Sigmoid colon (tissue), 6 donors: ENCODE measurements at regions not wholly inside any gene's neighbourhood (a gene's known extent, or its start where the extent isn't known, plus 50 kb on each side); places are given as distances from the start of the nearest gene placed in this dataset.

Experiments
- DNase-seq: peaks from one replicate; pipeline ENCODE4 v3.0.0-alpha.2; 2019
- H3K27ac ChIP-seq, 4 donors: fragments of 200-600 bp; sonication (generic); one replicate each; pipeline ENCODE4 v1.5.1; 2016 to 2019; ENCODE audit warnings: mild to moderate bottlenecking in 1 of 4
- H3K27me3 ChIP-seq, 3 donors: fragments of 200-600 bp; sonication (generic); one replicate each; pipeline ENCODE4 v1.5.1; 2019; ENCODE audit warnings: mild to moderate bottlenecking in 1 of 3
- H3K36me3 ChIP-seq, 4 donors: fragments of 200-600 bp; sonication (generic); one replicate each; pipeline ENCODE4 v1.5.1; 2016 to 2019
- H3K4me1 ChIP-seq, 4 donors: fragments of 200-600 bp; sonication (generic); one replicate each; pipeline ENCODE4 v1.5.1; 2017 to 2019
- H3K4me3 ChIP-seq, 4 donors: fragments of 200-600 bp; sonication (generic); one replicate each; pipeline ENCODE4 v1.5.1; 2017 to 2019; ENCODE audit warnings: mild to moderate bottlenecking in 2 of 4, moderate library complexity in 1 of 4
- H3K9me3 ChIP-seq, 4 donors: fragments of 200-600 bp in 3 of 4; sonication (generic) in 3 of 4; one replicate each; pipeline versions ENCODE4 v1.5.1 to v1.6.1; 2013 to 2019
- CTCF ChIP-seq, 4 experiments: fragments of 450-650 bp in 3 of 4; fragments of 200-600 bp in 1 of 4; IDR thresholded peaks; one replicate each; pipeline ENCODE4 v1.5.1; 2016 to 2019; ENCODE audit warnings: antibody characterized with exemption in 4 of 4, mild to moderate bottlenecking in 3 of 4, moderate library complexity in 2 of 4
- EP300 ChIP-seq, 4 donors: sonication (generic); formaldehyde crosslinking; IDR thresholded peaks; one replicate each; pipeline ENCODE4 v1.6.1; 2017; ENCODE audit warnings: antibody characterized with exemption in 4 of 4
- POLR2A ChIP-seq, 2 donors: fragments of 450-650 bp; IDR thresholded peaks; one replicate each; pipeline ENCODE4 v1.6.1; 2016; ENCODE audit warnings: antibody characterized with exemption in 2 of 2, mild to moderate bottlenecking in 2 of 2, moderate library complexity in 2 of 2
- POLR2AphosphoS5 ChIP-seq, 4 donors: sonication (generic); formaldehyde crosslinking; IDR thresholded peaks; one replicate each; pipeline ENCODE4 v1.6.1; 2017; ENCODE audit warnings: antibody characterized with exemption in 4 of 4
- WGBS, 2 donors: extraction: QIAGEN DNeasy Blood & Tissue Kit; methylation state at CpG; one replicate each; pipeline ENCODE4 v1.1.7; 2013; 5-methylcytosine and 5-hydroxymethylcytosine counted together
- intact Hi-C: fragments of 100-400 bp; cut with DNase I; formaldehyde crosslinking; loops from one replicate; pipeline ENCODE4 v1.15.1; 2023
- donor health status: healthy with polysubstance abuse.
- donor health status: healthy.

- no peak overlapping the region for H3K4me3 ChIP-seq
- H3K27ac ChIP-seq = no peak overlapping the region
- intact Hi-C loops = no loop called here
- TF ChIP-seq POLR2A (IDR thresholded peaks at IDR 0.05) = no peak
- TF ChIP-seq CTCF (IDR thresholded peaks at IDR 0.05) = no peak
- no peak for TF ChIP-seq POLR2AphosphoS5 (IDR thresholded peaks at IDR 0.05)
- no peak for TF ChIP-seq EP300 (IDR thresholded peaks at IDR 0.05)
- peaks cover 0 to 5% (median 0%) of the 10 kb centered on the region in 4 donors for H3K4me1 ChIP-seq
- DNase-seq = no peak
- no peaks in the 10 kb centered on the region for H3K27me3 ChIP-seq
- no peaks in the 10 kb centered on the region for H3K9me3 ChIP-seq
- no peaks in the 10 kb centered on the region for H3K36me3 ChIP-seq
Observed at GRCh38 chr13:80038371-80038770, 302.6 kb downstream of the SPRY2 start.

DNA sequence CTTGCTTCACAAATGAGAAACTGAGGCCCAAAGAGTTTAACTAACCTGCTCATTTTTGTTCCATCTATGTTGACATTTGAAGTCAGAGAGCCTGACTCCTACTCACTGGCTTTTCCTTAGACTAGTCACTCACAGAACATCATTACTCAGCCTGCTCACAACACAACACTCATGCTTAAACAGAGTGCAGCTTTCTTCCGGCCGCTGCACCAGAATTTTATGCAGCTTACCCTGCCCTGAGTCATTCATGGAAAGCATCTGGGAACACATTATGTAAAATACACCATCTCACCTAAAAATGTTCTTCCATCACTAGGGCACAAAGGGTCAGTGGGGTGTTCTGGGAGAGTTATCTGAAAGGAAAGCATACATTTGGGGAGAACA, 303.4 kb downstream of the SPRY2 start:
- no peak for TF ChIP-seq POLR2AphosphoS5 (IDR thresholded peaks at IDR 0.05)
- H3K9me3 ChIP-seq = no peaks in the 10 kb centered on the region
- peaks cover 0 to 5% (median 0%) of the 10 kb centered on the region in 4 donors for H3K4me1 ChIP-seq
- DNase-seq = no peak
- intact Hi-C loops = no loop called here
- no peaks in the 10 kb centered on the region for H3K36me3 ChIP-seq
- H3K27ac ChIP-seq = no peak overlapping the region
- H3K4me3 ChIP-seq = no peak overlapping the region
- 82 to 89% methylated on average over 2 of the region's 2 CpGs for WGBS, 2 donors
- H3K27me3 ChIP-seq = no peaks in the 10 kb centered on the region

GRCh38 chr13:80036845-80037504, 304.0 kb downstream of the SPRY2 start:
- Histone ChIP-seq H3K4me1 (peaks cover 0 to 5% (median 0%) of the 10 kb centered on the region in 4 donors), H3K4me3 (no peak overlapping the region), H3K27ac (no peak overlapping the region), H3K27me3 (no peaks in the 10 kb centered on the region), H3K36me3 (no peaks in the 10 kb centered on the region), H3K9me3 (no peaks in the 10 kb centered on the region)
- WGBS, 2 donors = 53 to 80% methylated on average over 2 of the region's 2 CpGs
- no peak for TF ChIP-seq POLR2AphosphoS5 (IDR thresholded peaks at IDR 0.05)
- no peak for TF ChIP-seq POLR2A (IDR thresholded peaks at IDR 0.05)
- no peak for TF ChIP-seq EP300 (IDR thresholded peaks at IDR 0.05)
- no peak for TF ChIP-seq CTCF (IDR thresholded peaks at IDR 0.05)
- DNase-seq = no peak
- intact Hi-C loops = no loop called here

DNA sequence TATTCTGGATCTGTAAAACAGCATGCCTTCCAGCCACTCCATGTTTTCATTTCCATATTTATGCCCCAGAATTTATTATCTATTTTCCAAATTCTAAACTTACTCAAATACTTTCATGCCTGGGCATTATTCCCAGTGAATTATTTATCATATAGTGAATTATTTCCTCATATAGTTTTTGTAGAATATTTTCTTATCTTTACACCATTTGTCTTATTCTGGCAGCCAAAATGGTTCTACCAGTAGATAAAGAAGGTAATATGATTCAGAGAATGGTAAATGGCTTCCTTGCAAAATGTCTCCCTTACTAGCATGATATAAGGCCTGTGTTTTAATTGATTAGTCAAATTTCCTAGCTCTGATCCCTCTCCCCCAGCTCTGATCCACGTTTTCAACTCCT, 305.8 kb downstream of the SPRY2 start:
- TF ChIP-seq CTCF (IDR thresholded peaks at IDR 0.05) (no peak), EP300 (IDR thresholded peaks at IDR 0.05) (no peak), POLR2AphosphoS5 (IDR thresholded peaks at IDR 0.05) (no peak), POLR2A (IDR thresholded peaks at IDR 0.05) (no peak)
- no peak overlapping the region for H3K4me3 ChIP-seq
- intact Hi-C loops = no loop called here
- H3K36me3 ChIP-seq = no peaks in the 10 kb centered on the region
- no peaks in the 10 kb centered on the region for H3K4me1 ChIP-seq
- DNase-seq = no peak
- no peak overlapping the region for H3K27ac ChIP-seq
- 71 to 80% methylated on average over 1 of the region's 1 CpG for WGBS, 2 donors
- H3K27me3 ChIP-seq = no peaks in the 10 kb centered on the region
- H3K9me3 ChIP-seq = no peaks in the 10 kb centered on the region

- no peak for TF ChIP-seq EP300 (IDR thresholded peaks at IDR 0.05)
- no peak overlapping the region for H3K4me3 ChIP-seq
- no peaks in the 10 kb centered on the region for H3K27me3 ChIP-seq
- H3K4me1 ChIP-seq = no peaks in the 10 kb centered on the region
- H3K36me3 ChIP-seq = no peaks in the 10 kb centered on the region
- no peak overlapping the region for H3K27ac ChIP-seq
- no peak for DNase-seq
- H3K9me3 ChIP-seq = no peaks in the 10 kb centered on the region
- intact Hi-C loops = no loop called here
- 88 to 89% methylated on average over 2 of the region's 2 CpGs for WGBS, 2 donors
Observed at GRCh38 chr13:80033951-80034350, 307.0 kb downstream of the SPRY2 start.

DNA sequence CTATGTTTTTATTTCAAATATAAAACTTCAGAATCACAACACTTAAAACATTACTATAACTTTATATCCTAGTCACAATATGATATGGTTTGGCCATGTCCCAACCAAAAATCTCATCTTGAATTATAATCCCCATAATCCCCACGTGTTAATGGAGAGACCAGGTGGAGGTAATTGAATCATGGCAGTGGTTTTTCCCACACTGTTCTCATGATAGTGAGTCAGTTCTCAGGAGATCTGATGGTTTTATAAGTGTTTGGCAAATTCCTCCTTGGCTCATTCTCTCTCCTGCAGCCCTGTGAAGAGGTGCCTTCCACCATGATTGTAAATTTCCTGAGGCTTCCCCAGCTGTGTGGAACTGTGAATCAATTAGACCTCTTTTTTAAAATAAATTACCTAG, 307.6 kb downstream of the SPRY2 start:
- Histone ChIP-seq H3K36me3 (no peaks in the 10 kb centered on the region), H3K27me3 (no peaks in the 10 kb centered on the region), H3K27ac (no peak overlapping the region), H3K4me1 (no peaks in the 10 kb centered on the region), H3K9me3 (no peaks in the 10 kb centered on the region), H3K4me3 (no peak overlapping the region)
- TF ChIP-seq POLR2A (IDR thresholded peaks at IDR 0.05) (no peak), CTCF (IDR thresholded peaks at IDR 0.05) (no peak), POLR2AphosphoS5 (IDR thresholded peaks at IDR 0.05) (no peak), EP300 (IDR thresholded peaks at IDR 0.05) (no peak)
- no peak for DNase-seq
- intact Hi-C loops = no loop called here
- 74 to 80% methylated on average over 1 of the region's 1 CpG for WGBS, 2 donors
